Erythroblast (primary cell): ENCODE measurements at regions not wholly inside any gene's neighbourhood (a gene's known extent, or its start where the extent isn't known, plus 50 kb on each side); places are given as distances from the start of the nearest gene placed in this dataset.

Source experiments
- GATA1 ChIP-seq: IDR thresholded peaks from 2 replicates; pipeline ENCODE4 v1.6.1; 2011; ENCODE audit warnings: low read depth, mild to moderate bottlenecking, control low read depth, low read length, moderate library complexity
- POLR2A ChIP-seq: IDR thresholded peaks from 2 replicates; pipeline ENCODE4 v1.6.1; 2011; ENCODE audit warnings: mild to moderate bottlenecking, low read length

DNA sequence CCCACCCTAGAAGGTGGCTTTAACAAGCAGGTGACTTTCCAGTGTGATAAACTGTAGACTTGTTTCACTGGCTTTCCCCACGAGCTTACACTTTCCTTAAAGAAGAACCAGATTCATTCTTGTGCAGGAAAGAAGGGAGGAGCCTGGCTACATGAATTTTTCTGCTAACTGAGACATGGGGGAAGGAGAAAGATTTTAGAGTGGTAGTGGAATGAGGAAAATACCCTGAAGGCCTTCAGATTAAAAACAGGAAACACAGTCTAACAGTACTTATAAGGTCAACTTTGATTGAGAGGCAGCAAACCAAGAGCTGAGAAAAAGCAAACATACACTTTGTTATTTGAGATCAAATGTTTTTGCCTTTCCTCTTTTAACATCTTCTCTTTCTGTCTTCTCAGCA lies 640.9 kb upstream of the PLXNA2 start:
- TF ChIP-seq POLR2A = no peak
- no peak for TF ChIP-seq GATA1
